ENCODE measurements at regions not wholly inside any gene's neighbourhood (a gene's known extent, or its start where the extent isn't known, plus 50 kb on each side); places are given as distances from the start of the nearest gene placed in this dataset.

- Histone ChIP-seq H3K27me3 (no peaks in the 10 kb centered on the region), H3K9me3 (ENCODE audit: low read depth) (no peaks in the 10 kb centered on the region), H3K4me1 (ENCODE audit: low read depth) (no peaks in the 10 kb centered on the region), H3K4me3 (no peak overlapping the region), H3K27ac (no peak overlapping the region), H3K36me3 (no peaks in the 10 kb centered on the region)
- DNase-seq (ENCODE audit: low read depth in 1 of 2, low spot score in 1 of 2): peak in 1 of 2 donors; percentile 3
- TF ChIP-seq CTCF (IDR thresholded peaks at IDR 0.05; ENCODE audit: low read depth, low read length): no peak
Observed at GRCh38 chr6:40312213-40313015, 274.8 kb downstream of the LRFN2 start.

GRCh38 chr6:40308533-40309306 lies 278.4 kb downstream of the LRFN2 start:
- Histone ChIP-seq H3K36me3 (no peaks in the 10 kb centered on the region), H3K9me3 (ENCODE audit: low read depth) (no peaks in the 10 kb centered on the region), H3K4me3 (no peak overlapping the region), H3K4me1 (ENCODE audit: low read depth) (no peaks in the 10 kb centered on the region), H3K27me3 (no peaks in the 10 kb centered on the region), H3K27ac (no peak overlapping the region)
- peak; percentile 91 for TF ChIP-seq CTCF (IDR thresholded peaks at IDR 0.05; ENCODE audit: low read depth, low read length)
- peak; percentile 69 to 85 for DNase-seq (ENCODE audit: low read depth in 1 of 2, low spot score in 1 of 2)

- H3K9me3 ChIP-seq (ENCODE audit: low read depth): no peaks in the 10 kb centered on the region
Observed at GRCh38 chr6:40307712-40308111, 279.5 kb downstream of the LRFN2 start.

GRCh38 chr6:40302856-40303454 lies 284.2 kb downstream of the LRFN2 start:
- no peak overlapping the region for H3K27ac ChIP-seq
- H3K4me1 ChIP-seq (ENCODE audit: low read depth): no peaks in the 10 kb centered on the region
- no peaks in the 10 kb centered on the region for H3K36me3 ChIP-seq
- H3K27me3 ChIP-seq: no peaks in the 10 kb centered on the region
- DNase-seq (ENCODE audit: low read depth in 1 of 2, low spot score in 1 of 2): no peak
- H3K9me3 ChIP-seq (ENCODE audit: low read depth): no peaks in the 10 kb centered on the region
- no peak overlapping the region for H3K4me3 ChIP-seq
- TF ChIP-seq CTCF (IDR thresholded peaks at IDR 0.05; ENCODE audit: low read depth, low read length): no peak

More at GRCh38 chr6:40307712-40308111, 279.5 kb downstream of the LRFN2 start:
- Histone ChIP-seq H3K36me3 (no peaks in the 10 kb centered on the region), H3K27me3 (no peaks in the 10 kb centered on the region), H3K4me1 (ENCODE audit: low read depth) (no peaks in the 10 kb centered on the region), H3K27ac (no peak overlapping the region), H3K4me3 (no peak overlapping the region)
- no peak for DNase-seq (ENCODE audit: low read depth in 1 of 2, low spot score in 1 of 2)
- no peak for TF ChIP-seq CTCF (IDR thresholded peaks at IDR 0.05; ENCODE audit: low read depth, low read length)

- TF ChIP-seq CTCF (IDR thresholded peaks at IDR 0.05; ENCODE audit: low read depth, low read length): no peak
- H3K9me3 ChIP-seq (ENCODE audit: low read depth): no peaks in the 10 kb centered on the region
- H3K27ac ChIP-seq: no peak overlapping the region
- H3K36me3 ChIP-seq: no peaks in the 10 kb centered on the region
- no peak overlapping the region for H3K4me3 ChIP-seq
- H3K27me3 ChIP-seq: no peaks in the 10 kb centered on the region
- no peak for DNase-seq (ENCODE audit: low read depth in 1 of 2, low spot score in 1 of 2)
- no peaks in the 10 kb centered on the region for H3K4me1 ChIP-seq (ENCODE audit: low read depth)
Observed at GRCh38 chr6:40299681-40300080, 287.5 kb downstream of the LRFN2 start.

Measured in cardiac muscle cell (in vitro differentiated cells and primary cell).